Thyroid gland (tissue), 4 donors: ENCODE measurements at regions not wholly inside any gene's neighbourhood (a gene's known extent, or its start where the extent isn't known, plus 50 kb on each side); places are given as distances from the start of the nearest gene placed in this dataset.

ENCODE experiments used
- POLR2A ChIP-seq, 2 donors: fragments of 450-650 bp; IDR thresholded peaks; one replicate each; pipeline ENCODE4 v1.6.1; 2017; ENCODE audit warnings: antibody characterized with exemption in 2 of 2, mild to moderate bottlenecking in 2 of 2, moderate library complexity in 1 of 2
- TF ChIP-seq, protein P1 (sequence below), 6 experiments: fragments of 200-600 bp in 3 of 6; fragments of 450-650 bp in 3 of 6; sonication (generic) in 3 of 6; IDR thresholded peaks; one replicate each; pipeline ENCODE4 v1.5.1; 2016 to 2019; ENCODE audit warnings: antibody characterized with exemption in 6 of 6, mild to moderate bottlenecking in 2 of 6, inconsistent platforms in 1 of 6, moderate library complexity in 1 of 6

DNA sequence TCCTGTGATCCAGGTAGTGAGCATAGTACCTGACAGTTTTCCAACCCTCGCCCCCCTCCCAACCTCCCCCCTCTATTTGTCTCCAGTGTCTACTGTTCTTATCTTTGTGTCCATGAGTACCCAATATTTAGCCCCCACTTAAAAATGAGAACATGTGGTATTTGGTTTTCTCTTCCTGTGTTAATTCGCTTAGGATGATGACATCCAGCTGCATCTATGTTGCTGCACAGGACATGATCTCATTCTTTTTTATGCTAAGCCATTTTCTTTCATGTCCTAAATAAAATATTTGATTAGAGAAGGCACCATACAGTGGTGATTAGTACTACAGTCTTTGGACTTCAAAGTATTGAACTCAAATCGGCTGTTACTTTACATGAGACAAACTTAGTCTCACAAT lies 1087.9 kb downstream of the CBLN2 start:
- TF ChIP-seq, protein P1, sequence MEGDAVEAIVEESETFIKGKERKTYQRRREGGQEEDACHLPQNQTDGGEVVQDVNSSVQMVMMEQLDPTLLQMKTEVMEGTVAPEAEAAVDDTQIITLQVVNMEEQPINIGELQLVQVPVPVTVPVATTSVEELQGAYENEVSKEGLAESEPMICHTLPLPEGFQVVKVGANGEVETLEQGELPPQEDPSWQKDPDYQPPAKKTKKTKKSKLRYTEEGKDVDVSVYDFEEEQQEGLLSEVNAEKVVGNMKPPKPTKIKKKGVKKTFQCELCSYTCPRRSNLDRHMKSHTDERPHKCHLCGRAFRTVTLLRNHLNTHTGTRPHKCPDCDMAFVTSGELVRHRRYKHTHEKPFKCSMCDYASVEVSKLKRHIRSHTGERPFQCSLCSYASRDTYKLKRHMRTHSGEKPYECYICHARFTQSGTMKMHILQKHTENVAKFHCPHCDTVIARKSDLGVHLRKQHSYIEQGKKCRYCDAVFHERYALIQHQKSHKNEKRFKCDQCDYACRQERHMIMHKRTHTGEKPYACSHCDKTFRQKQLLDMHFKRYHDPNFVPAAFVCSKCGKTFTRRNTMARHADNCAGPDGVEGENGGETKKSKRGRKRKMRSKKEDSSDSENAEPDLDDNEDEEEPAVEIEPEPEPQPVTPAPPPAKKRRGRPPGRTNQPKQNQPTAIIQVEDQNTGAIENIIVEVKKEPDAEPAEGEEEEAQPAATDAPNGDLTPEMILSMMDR (IDR thresholded peaks at IDR 0.05): no peak
- no peak for TF ChIP-seq POLR2A (IDR thresholded peaks at IDR 0.05)
